Activated CD8-positive, alpha-beta memory T cell treated with anti-CD3 and anti-CD28 coated beads for 24 hours (primary cell): ENCODE measurements at regions not wholly inside any gene's neighbourhood (a gene's known extent, or its start where the extent isn't known, plus 50 kb on each side); places are given as distances from the start of the nearest gene placed in this dataset.
"Not testable (repeated sequence)": the region's sequence is repeated elsewhere in the genome, so short reads cannot be mapped to it uniquely, and the experiment has no call there.

ENCODE experiments used
- DNase-seq: peaks from one replicate; pipeline ENCODE4 v3.0.0-alpha.2; 2020

- DNase-seq: no peak
Measured at GRCh38 chr4:188754372-188755002, 615.2 kb downstream of the TRIML1 start.

DNA sequence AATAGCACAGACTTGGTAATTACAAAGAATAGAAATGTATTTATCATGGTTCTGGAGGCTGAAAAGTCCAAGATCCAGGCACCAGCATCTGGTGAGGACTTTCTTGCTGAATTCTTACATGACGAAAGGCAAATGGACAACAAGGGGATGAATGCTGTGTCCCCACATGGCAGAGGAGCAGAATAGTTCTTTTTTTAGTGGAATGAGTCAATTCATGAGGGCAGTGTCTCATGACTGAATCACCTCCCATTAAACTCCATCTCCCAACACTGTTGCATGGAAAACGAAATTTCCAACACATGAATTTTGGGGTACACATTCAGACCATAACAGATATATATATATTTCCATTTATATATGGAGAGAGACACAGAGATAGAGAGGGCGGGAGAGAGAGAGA, 628.3 kb downstream of the TRIML1 start:
- no peak for DNase-seq

DNA sequence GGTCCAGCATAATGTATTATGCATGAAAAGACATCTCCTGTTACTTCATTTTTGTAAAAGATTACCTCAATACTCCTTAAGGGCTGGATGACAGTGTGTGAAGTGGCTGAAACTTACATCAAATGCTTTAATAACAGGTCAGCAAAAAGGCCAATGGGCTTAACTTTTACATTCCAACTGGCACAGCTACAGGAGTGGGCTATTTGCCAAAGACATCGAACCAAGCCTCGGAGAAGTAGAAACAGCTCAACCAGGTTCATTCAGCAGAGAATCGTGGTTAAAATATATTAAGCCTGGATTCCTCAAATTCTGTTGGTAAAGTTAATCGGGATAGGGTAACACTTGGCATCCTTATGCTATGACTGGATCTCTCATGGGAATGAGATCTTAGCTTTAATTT, 639.7 kb downstream of the TRIML1 start:
- DNase-seq: no peak

DNA sequence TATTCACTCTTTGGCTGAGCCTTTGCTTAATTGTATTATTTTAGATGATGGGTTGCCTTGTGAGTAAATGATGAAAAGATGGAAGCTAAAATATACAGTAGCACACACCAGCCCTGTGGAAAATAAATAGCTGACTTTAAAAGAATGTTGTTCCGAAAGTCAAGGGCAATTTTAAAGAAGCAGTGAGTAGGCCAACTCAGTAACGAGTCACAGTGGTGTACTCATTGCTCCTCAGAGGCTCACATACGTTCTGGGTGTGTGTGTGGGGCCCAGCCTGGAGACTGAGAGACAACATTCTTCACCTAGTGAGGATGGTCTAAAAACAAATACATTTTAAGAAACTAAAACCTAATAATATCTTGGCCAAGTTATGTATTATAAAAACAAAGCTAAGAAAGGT, 640.3 kb downstream of the TRIML1 start:
- no peak for DNase-seq

GRCh38 chr4:188780028-188780427, 640.8 kb downstream of the TRIML1 start:
- DNase-seq: no peak

DNA sequence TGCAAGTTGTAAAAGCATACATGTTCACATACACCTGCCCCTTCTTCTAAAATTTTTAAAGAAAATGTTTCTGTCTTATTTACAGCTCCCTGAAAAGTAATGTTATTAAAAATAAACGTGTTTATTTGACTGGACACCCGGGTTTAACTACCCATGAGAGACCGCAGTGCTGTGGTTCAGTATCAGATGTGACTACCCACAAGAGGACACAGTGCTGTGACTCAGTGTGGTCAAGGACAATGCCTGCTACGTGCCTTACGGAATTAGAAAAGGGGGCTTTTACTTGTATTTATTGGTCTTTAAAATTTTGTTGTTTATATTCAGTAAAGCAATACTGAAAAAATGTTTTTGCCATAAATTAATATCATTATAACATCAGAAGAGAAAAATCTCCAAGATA, 641.4 kb downstream of the TRIML1 start:
- no peak for DNase-seq

- no peak for DNase-seq
Measured at GRCh38 chr4:188781655-188782054, 642.4 kb downstream of the TRIML1 start.

- DNase-seq: no peak
Measured at GRCh38 chr4:188783175-188783574, 643.9 kb downstream of the TRIML1 start.

DNA sequence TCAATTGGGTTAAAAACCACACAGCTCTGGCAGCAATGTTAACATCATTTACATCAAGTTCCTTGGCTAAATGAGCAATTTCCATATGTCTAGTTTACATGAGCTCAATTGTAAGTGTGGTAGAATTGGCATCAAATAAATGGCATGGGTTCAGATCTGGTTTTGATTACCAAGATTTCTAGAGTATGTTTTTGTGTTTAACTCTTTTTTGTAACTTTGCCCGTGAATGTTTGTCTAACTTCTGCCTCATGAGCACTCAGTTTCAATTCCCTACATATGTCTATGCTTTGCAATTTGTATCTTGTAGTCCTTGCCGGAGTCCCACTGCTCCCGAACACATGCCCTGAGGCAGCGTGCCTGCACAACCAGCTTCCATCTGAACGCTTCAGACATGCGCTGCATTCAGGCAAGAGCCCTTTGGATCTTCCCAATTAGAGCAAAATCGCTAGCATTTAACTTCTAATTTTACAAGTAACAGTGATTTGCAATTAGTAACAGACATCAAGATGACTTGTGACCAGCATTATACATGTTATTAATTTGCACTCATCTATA, 644.4 kb downstream of the TRIML1 start:
- no peak for DNase-seq

DNA sequence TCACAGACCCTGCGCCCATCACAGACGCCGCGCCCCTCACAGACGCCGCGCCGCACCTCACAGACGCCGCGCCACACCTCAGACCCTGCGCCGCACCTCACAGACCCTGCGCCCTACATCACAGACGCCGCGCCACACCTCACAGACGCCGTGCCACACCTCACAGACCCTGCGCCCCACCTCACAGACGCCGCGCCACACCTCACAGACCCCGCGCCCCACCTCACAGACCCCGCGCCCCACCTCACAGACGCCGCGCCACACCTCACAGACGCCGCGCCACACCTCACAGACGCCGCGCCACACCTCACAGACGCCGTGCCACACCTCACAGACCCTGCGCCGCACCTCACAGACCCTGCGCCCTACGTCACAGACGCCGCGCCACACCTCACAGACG, 657.4 kb downstream of the TRIML1 start:
- DNase-seq: not testable (repeated sequence)

- not testable (repeated sequence) for DNase-seq
Measured at GRCh38 chr4:188797011-188797410, 657.8 kb downstream of the TRIML1 start.

DNA sequence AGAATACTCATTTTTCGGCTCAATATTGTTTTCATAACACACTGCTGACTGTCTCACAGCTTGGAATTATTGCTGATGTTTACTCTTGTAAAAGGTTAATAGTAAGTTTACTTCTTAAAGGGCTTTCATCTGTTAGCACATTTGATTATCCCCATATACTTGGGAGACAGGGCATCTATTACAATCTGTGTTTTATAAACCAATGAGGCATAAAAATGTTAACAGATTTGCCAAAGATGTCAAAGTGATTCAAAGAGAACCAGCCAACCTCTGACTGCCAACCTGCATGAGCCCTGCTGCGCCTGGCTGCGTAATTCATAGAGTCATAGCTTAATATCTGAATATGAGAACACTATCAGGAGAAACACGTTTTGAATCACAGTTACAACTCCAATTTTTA, 665.6 kb downstream of the TRIML1 start:
- DNase-seq: no peak

DNA sequence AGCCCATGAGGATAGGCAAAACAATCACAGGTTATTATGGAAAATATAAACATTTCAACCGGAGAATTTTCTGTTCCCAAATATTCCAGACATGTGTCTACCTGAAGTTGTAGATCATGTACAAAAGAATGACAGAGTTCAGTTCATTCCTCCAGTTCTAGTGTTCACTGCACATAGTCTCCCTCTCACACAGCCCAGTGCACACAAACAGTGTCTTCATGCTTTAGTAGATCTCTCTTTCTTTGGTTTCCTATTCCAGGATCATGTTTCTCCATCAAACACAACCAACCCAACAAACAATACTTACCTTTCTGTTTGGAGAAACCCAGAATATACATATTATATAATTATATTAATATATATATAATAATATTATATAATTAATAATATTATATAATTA, 671.9 kb downstream of the TRIML1 start:
- no peak for DNase-seq

DNA sequence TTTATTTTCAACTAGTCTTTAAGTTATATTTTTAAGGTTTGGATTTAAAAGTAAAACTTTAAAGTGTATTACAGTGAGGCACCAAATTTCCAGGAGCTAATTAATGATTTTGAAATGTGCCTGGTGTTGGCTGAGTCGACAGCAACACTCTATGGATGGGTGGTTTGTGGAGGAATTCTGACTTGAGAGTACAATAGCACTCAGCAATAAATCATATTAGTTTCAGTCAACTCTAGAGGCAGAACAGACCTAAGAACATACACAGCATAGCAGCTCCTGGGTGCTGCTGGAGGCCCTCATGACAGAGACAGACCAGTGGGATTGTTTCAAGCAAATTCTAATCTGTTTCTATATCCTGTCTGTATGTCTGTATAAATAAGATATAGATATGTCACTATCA, 673.4 kb downstream of the TRIML1 start:
- no peak for DNase-seq

- no peak for DNase-seq
Measured at GRCh38 chr4:188818300-188818699, 679.1 kb downstream of the TRIML1 start.

- DNase-seq: no peak
Measured at GRCh38 chr4:188819233-188819632, 680.0 kb downstream of the TRIML1 start.

DNA sequence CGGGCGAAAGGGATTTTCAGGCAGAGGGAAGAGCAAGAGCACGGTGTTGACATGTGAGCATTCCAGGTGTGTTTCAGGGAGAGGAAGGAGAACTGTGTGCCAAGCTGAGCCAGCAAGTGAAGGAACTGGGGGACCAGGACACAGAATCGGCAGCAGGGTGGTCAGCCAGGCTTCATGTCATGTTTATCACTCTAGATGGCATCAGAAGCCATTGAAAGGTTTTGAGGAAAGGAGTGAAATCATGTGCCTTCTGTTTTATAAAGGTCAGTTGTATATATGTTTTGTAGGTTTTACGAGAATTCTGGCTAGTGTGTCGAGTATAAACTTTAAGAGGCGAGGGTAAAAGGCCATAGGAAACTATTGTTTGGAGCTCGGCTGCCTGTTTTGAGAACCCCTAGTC, 682.3 kb downstream of the TRIML1 start:
- no peak for DNase-seq

- no peak for DNase-seq
Measured at GRCh38 chr4:188822698-188823097, 683.5 kb downstream of the TRIML1 start.

GRCh38 chr4:188824553-188824952, 685.3 kb downstream of the TRIML1 start:
- DNase-seq: no peak

- DNase-seq: no peak
Measured at GRCh38 chr4:188826393-188826792, 687.2 kb downstream of the TRIML1 start.

DNA sequence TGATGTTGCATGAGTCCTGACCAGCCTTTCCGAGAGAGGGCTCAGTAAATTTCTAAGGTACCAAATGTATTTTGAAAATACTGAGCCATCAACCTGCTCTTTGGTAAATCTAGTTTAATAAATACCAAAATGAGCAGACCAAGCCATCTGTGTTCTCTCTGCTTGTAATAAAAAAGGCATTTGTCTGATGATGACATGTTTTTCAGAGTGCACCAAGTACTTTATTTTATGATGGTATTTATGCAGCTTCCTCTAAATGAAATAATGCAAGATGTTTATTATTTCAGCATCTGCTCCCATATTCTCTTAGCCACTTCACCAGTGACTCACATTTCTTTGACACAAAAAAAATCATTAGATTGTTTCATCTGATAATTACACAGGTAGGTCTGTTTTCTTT, 700.5 kb downstream of the TRIML1 start:
- DNase-seq: no peak

DNA sequence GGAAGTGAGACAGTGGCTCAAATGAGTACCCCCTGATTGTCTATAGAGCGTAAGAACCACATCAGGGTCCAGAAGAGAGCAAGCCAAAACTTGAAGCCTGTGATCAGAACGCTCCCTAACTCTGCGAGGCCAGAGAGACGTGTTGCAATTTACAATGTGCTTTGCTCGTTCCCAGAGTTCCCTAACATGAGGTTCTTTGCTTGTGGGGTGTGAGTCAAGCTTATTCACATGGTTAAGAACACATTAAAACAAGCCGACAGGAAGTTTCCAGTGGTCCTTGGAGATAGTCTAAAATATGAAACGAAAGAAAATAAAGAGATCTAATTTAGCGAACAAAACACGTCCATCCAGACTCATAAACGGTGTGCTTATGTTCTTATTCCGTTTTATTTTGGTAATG, 702.3 kb downstream of the TRIML1 start:
- DNase-seq: no peak

GRCh38 chr4:188854436-188854835, 715.2 kb downstream of the TRIML1 start:
- DNase-seq: no peak

DNA sequence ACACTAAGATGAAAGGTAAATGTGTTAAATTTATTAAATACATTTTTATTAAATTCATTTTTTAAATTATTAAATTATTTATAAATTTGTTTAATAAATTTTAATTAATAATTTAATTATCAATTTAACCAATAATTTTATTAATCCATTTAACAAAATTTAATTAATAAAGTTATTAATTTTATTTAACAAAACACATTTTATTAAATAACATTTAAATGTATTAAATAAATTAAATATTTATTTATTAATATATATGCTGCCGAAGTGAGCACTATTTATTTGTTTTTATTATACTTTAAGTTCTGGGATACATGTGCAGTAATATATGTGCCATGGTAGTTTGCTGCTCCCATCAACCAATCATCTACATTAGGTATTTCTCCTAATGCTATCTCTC, 719.5 kb downstream of the TRIML1 start:
- no peak for DNase-seq

DNA sequence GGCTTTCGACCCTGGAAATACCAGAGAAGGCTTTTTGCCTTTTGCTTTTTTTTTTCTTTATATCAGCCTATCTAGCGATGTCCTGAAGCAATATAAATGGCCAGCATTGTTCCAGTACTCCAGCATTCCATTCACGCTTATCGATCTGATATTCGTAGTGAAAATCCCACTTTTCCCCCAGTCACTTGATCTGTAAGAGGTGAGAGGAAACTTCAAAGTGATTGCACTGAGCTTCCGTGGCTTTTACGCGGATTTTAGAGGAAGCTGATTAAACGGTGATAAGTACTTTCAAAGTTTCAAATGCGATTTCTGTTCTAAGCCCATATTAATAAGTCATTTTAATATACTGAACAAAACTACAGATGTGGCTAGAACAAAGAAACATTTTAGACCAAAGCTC, 725.5 kb downstream of the TRIML1 start:
- DNase-seq: no peak
